ENCODE measurements at regions not wholly inside any gene's neighbourhood (a gene's known extent, or its start where the extent isn't known, plus 50 kb on each side); places are given as distances from the start of the nearest gene placed in this dataset.

DNA sequence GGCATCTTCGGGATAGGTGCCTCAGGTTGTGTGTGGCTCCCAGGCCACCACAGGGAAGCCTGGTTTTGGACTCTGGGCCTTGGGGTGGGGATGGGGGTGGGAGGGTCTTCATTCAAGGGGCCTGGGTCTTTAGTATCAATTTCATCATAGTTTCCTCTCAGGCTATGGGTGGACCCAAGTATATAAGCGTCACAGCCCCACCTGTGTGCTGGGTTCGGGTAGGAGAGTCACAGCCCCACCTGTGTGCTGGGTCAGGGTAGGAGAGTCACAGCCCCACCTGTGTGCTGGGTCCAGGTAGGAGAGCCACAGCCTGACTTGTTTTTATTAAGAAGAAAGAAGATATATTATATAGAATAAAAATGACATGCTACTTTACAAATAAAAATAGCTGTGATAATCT is 422.1 kb downstream of the BRD1 start:
- TF ChIP-seq, protein P1, sequence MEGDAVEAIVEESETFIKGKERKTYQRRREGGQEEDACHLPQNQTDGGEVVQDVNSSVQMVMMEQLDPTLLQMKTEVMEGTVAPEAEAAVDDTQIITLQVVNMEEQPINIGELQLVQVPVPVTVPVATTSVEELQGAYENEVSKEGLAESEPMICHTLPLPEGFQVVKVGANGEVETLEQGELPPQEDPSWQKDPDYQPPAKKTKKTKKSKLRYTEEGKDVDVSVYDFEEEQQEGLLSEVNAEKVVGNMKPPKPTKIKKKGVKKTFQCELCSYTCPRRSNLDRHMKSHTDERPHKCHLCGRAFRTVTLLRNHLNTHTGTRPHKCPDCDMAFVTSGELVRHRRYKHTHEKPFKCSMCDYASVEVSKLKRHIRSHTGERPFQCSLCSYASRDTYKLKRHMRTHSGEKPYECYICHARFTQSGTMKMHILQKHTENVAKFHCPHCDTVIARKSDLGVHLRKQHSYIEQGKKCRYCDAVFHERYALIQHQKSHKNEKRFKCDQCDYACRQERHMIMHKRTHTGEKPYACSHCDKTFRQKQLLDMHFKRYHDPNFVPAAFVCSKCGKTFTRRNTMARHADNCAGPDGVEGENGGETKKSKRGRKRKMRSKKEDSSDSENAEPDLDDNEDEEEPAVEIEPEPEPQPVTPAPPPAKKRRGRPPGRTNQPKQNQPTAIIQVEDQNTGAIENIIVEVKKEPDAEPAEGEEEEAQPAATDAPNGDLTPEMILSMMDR (IDR thresholded peaks at IDR 0.05) = no peak
- no peak for TF ChIP-seq POLR2A (IDR thresholded peaks at IDR 0.05)

Data from esophagus squamous epithelium (tissue), 4 donors.